KMS-11 (cell line): ENCODE measurements at regions not wholly inside any gene's neighbourhood (a gene's known extent, or its start where the extent isn't known, plus 50 kb on each side); places are given as distances from the start of the nearest gene placed in this dataset.

Experiments
- H2AFZ ChIP-seq: fragments of 200-600 bp; sonication (generic); 2 replicates; pipeline ENCODE4 v1.6.1; 2016; ENCODE audit warnings: antibody characterized with exemption, mixed run types, low read depth
- H3K27ac ChIP-seq: fragments of 200-600 bp; sonication (generic); 2 replicates; pipeline ENCODE4 v1.6.1; 2016; ENCODE audit warnings: mild to moderate bottlenecking, mixed run types
- H3K27me3 ChIP-seq: fragments of 200-600 bp; sonication (generic); 2 replicates; pipeline ENCODE4 v1.6.1; 2017; ENCODE audit warnings: mild to moderate bottlenecking, low read depth, mixed run types, moderate library complexity; ENCODE audit not compliant: insufficient read depth
- H3K36me3 ChIP-seq: fragments of 200-600 bp; sonication (generic); 2 replicates; pipeline ENCODE4 v1.6.1; 2017; ENCODE audit warnings: mild to moderate bottlenecking, mixed run types; ENCODE audit not compliant: insufficient read depth
- H3K4me1 ChIP-seq: fragments of 200-600 bp; sonication (generic); 2 replicates; pipeline ENCODE4 v1.6.1; 2016; ENCODE audit warnings: mild to moderate bottlenecking, low read depth, mixed run types; ENCODE audit not compliant: poor library complexity, severe bottlenecking
- H3K4me2 ChIP-seq: fragments of 200-600 bp; sonication (generic); 2 replicates; pipeline ENCODE4 v1.7.0; 2016; ENCODE audit warnings: mild to moderate bottlenecking, mixed run types
- H3K4me3 ChIP-seq: fragments of 200-600 bp; sonication (generic); IDR thresholded peaks from 2 replicates; pipeline ENCODE4 v1.6.1; 2017; ENCODE audit warnings: low read depth, low read length, mixed read lengths; ENCODE audit not compliant: insufficient read depth
- H3K79me2 ChIP-seq: fragments of 200-600 bp; sonication (generic); 2 replicates; pipeline ENCODE4 v1.6.1; 2016; ENCODE audit warnings: low read depth, mixed run types; ENCODE audit not compliant: insufficient read depth
- H3K9ac ChIP-seq: fragments of 200-600 bp; sonication (generic); 2 replicates; pipeline ENCODE4 v1.6.1; 2016; ENCODE audit warnings: mild to moderate bottlenecking, mixed run types
- H4K20me1 ChIP-seq: fragments of 200-600 bp; sonication (generic); 2 replicates; pipeline ENCODE4 v1.6.1; 2016; ENCODE audit warnings: mild to moderate bottlenecking, mixed run types; ENCODE audit not compliant: insufficient read depth
- CTCF ChIP-seq: fragments of 200-600 bp; sonication (generic); conservative IDR thresholded peaks from 2 replicates; pipeline ENCODE4 v1.6.1; 2017; ENCODE audit warnings: low read depth, mild to moderate bottlenecking, antibody characterized with exemption, low read length, moderate library complexity, mixed read lengths

- no peak overlapping the region for H3K9ac ChIP-seq
- no peak overlapping the region for H2AFZ ChIP-seq
- no peaks in the 10 kb centered on the region for H3K36me3 ChIP-seq
- H3K4me2 ChIP-seq: no peak overlapping the region
- H3K4me1 ChIP-seq: no peaks in the 10 kb centered on the region
- no peak overlapping the region for H3K27ac ChIP-seq
- H4K20me1 ChIP-seq: no peaks in the 10 kb centered on the region
- no peak overlapping the region for H3K4me3 ChIP-seq
- H3K27me3 ChIP-seq: no peaks in the 10 kb centered on the region
- no peaks in the 10 kb centered on the region for H3K79me2 ChIP-seq
- TF ChIP-seq CTCF: no peak
These were observed 135.0 kb downstream of the MYCN start for GRCh38 chr2:16075045-16076012.

GRCh38 chr2:16073921-16074425 is 133.6 kb downstream of the MYCN start:
- no peaks in the 10 kb centered on the region for H4K20me1 ChIP-seq
- no peak overlapping the region for H2AFZ ChIP-seq
- no peaks in the 10 kb centered on the region for H3K4me1 ChIP-seq
- H3K27ac ChIP-seq: no peak overlapping the region
- no peak overlapping the region for H3K4me2 ChIP-seq
- H3K36me3 ChIP-seq: no peaks in the 10 kb centered on the region
- no peaks in the 10 kb centered on the region for H3K79me2 ChIP-seq
- no peaks in the 10 kb centered on the region for H3K27me3 ChIP-seq
- no peak overlapping the region for H3K9ac ChIP-seq
- TF ChIP-seq CTCF: no peak
- H3K4me3 ChIP-seq: no peak overlapping the region

- Histone ChIP-seq H3K27me3 (no peaks in the 10 kb centered on the region), H3K4me3 (no peak overlapping the region), H3K36me3 (no peaks in the 10 kb centered on the region), H3K27ac (no peak overlapping the region), H3K9ac (no peak overlapping the region), H3K4me1 (no peaks in the 10 kb centered on the region), H3K79me2 (no peaks in the 10 kb centered on the region), H2AFZ (no peak overlapping the region), H3K4me2 (no peak overlapping the region), H4K20me1 (no peaks in the 10 kb centered on the region)
- TF ChIP-seq CTCF: no peak
These were observed 133.1 kb downstream of the MYCN start for GRCh38 chr2:16073471-16073870.

GRCh38 chr2:16072638-16073290 is 132.4 kb downstream of the MYCN start:
- Histone ChIP-seq H3K36me3 (no peaks in the 10 kb centered on the region), H2AFZ (no peak overlapping the region), H3K4me3 (no peak overlapping the region), H3K79me2 (no peaks in the 10 kb centered on the region), H3K9ac (no peak overlapping the region), H3K27ac (no peak overlapping the region), H3K4me2 (no peak overlapping the region), H3K27me3 (no peaks in the 10 kb centered on the region), H4K20me1 (no peaks in the 10 kb centered on the region), H3K4me1 (no peaks in the 10 kb centered on the region)
- no peak for TF ChIP-seq CTCF
